ENCODE measurements at regions not wholly inside any gene's neighbourhood (a gene's known extent, or its start where the extent isn't known, plus 50 kb on each side); places are given as distances from the start of the nearest gene placed in this dataset.
"Not testable (repeated sequence)": the region's sequence is repeated elsewhere in the genome, so short reads cannot be mapped to it uniquely, and the experiment has no call there.

GRCh38 chr21:35316456-35316855 is 267.4 kb upstream of the RUNX1 start:
- DNase-seq (ENCODE audit: low read depth): no peak

- DNase-seq (ENCODE audit: low read depth): no peak
Observed at GRCh38 chr21:35314857-35315582, 265.9 kb upstream of the RUNX1 start.

GRCh38 chr21:35311985-35312384 is 262.9 kb upstream of the RUNX1 start:
- DNase-seq (ENCODE audit: low read depth): no peak

GRCh38 chr21:35309316-35309715 is 260.2 kb upstream of the RUNX1 start:
- DNase-seq (ENCODE audit: low read depth): peak; percentile 51

GRCh38 chr21:35303085-35303484 is 254.0 kb upstream of the RUNX1 start:
- DNase-seq (ENCODE audit: low read depth): peak; percentile 90

- DNase-seq (ENCODE audit: low read depth): no peak
Observed at GRCh38 chr21:35298757-35299156, 249.7 kb upstream of the RUNX1 start.

- DNase-seq (ENCODE audit: low read depth): no peak
Observed at GRCh38 chr21:35297665-35298064, 248.6 kb upstream of the RUNX1 start.

- peak; percentile 67 for DNase-seq (ENCODE audit: low read depth)
Observed at GRCh38 chr21:35294231-35294898, 245.3 kb upstream of the RUNX1 start.

GRCh38 chr21:35291973-35292627 is 243.0 kb upstream of the RUNX1 start:
- DNase-seq (ENCODE audit: low read depth): peak; percentile 91

- peak; percentile 67 for DNase-seq (ENCODE audit: low read depth)
Observed at GRCh38 chr21:35291034-35291433, 241.9 kb upstream of the RUNX1 start.

GRCh38 chr21:35288238-35288637 is 239.1 kb upstream of the RUNX1 start:
- DNase-seq (ENCODE audit: low read depth): no peak

- DNase-seq (ENCODE audit: low read depth): peak; percentile 66
Observed at GRCh38 chr21:35284199-35284598, 235.1 kb upstream of the RUNX1 start.

GRCh38 chr21:35282944-35283343 is 233.8 kb upstream of the RUNX1 start:
- no peak for DNase-seq (ENCODE audit: low read depth)

- no peak for DNase-seq (ENCODE audit: low read depth)
Observed at GRCh38 chr21:35281956-35282355, 232.9 kb upstream of the RUNX1 start.

GRCh38 chr21:35280231-35280630 is 231.1 kb upstream of the RUNX1 start:
- DNase-seq (ENCODE audit: low read depth): no peak

- DNase-seq (ENCODE audit: low read depth): no peak
Observed at GRCh38 chr21:35275776-35276175, 226.7 kb upstream of the RUNX1 start.

- DNase-seq (ENCODE audit: low read depth): no peak
Observed at GRCh38 chr21:35274923-35275322, 225.8 kb upstream of the RUNX1 start.

GRCh38 chr21:35274090-35274489 is 225.0 kb upstream of the RUNX1 start:
- DNase-seq (ENCODE audit: low read depth): no peak

- no peak for DNase-seq (ENCODE audit: low read depth)
Observed at GRCh38 chr21:35273333-35273732, 224.2 kb upstream of the RUNX1 start.

- not testable (repeated sequence) for DNase-seq (ENCODE audit: low read depth)
Observed at GRCh38 chr21:35271344-35272118, 222.4 kb upstream of the RUNX1 start.

GRCh38 chr21:35268817-35269216 is 219.7 kb upstream of the RUNX1 start:
- no peak for DNase-seq (ENCODE audit: low read depth)

- no peak for DNase-seq (ENCODE audit: low read depth)
Observed at GRCh38 chr21:35268261-35268660, 219.2 kb upstream of the RUNX1 start.
